H1 (cell line): ENCODE measurements at regions not wholly inside any gene's neighbourhood (a gene's known extent, or its start where the extent isn't known, plus 50 kb on each side); places are given as distances from the start of the nearest gene placed in this dataset.

Experiments used
- CTCF ChIA-PET: fragments of 300-600 bp; sonication (Branson Sonifier 250); formaldehyde crosslinking; loops from one replicate; lab custom pipeline; 2021; ENCODE audit not compliant: partially characterized antibody; lab: Charles Lee
- POLR2A ChIA-PET: fragments of 300-600 bp; sonication (Branson Sonifier 250); formaldehyde crosslinking; loops from one replicate; lab custom pipeline; 2021; ENCODE audit warnings: inconsistent platforms; ENCODE audit not compliant: partially characterized antibody; lab: Charles Lee
- DNase-seq, 2 experiments: peaks; one replicate each; pipeline versions ENCODE4 v3.0.0 to v3.0.0-alpha.2; 2010 to 2022; ENCODE audit warnings: low spot score in 2 of 2, low read depth in 1 of 2, mixed read lengths in 1 of 2
- FAIRE-seq: peaks from 2 replicates; lab custom pipeline; 2011; peaks lifted over from hg19 to GRCh38; lab: Jason Lieb, UNC
- H2AFZ ChIP-seq: 2 replicates; pipeline ENCODE4 v1.8.1; 2012; ENCODE audit warnings: low read length, inconsistent platforms
- H2AK5ac ChIP-seq: 2 replicates; pipeline ENCODE4 v1.6.1; 2013; ENCODE audit warnings: low read depth, low read length
- H2BK120ac ChIP-seq: replicated peaks from 2 replicates; pipeline ENCODE3; 2013; ENCODE audit warnings: low read depth, low read length, inconsistent platforms
- H2BK12ac ChIP-seq: 2 replicates; pipeline ENCODE4 v1.6.1; 2013; ENCODE audit warnings: low read depth, low read length
- H2BK15ac ChIP-seq: 2 replicates; pipeline ENCODE4 v1.6.1; 2013; ENCODE audit warnings: low read length
- H2BK20ac ChIP-seq: 2 replicates; pipeline ENCODE4 v1.6.1; 2013; ENCODE audit warnings: low read length
- H2BK5ac ChIP-seq: 2 replicates; pipeline ENCODE4 v1.6.1; 2013; ENCODE audit warnings: low read depth, low read length
- H3K14ac ChIP-seq: 2 replicates; pipeline ENCODE4 v1.6.1; 2013; ENCODE audit warnings: inconsistent platforms; ENCODE audit not compliant: insufficient read length
- H3K18ac ChIP-seq: 2 replicates; pipeline ENCODE4 v1.6.1; 2013; ENCODE audit warnings: low read length; ENCODE audit errors: extremely low read depth
- H3K23ac ChIP-seq: 2 replicates; pipeline ENCODE4 v1.6.1; 2013; ENCODE audit warnings: inconsistent platforms; ENCODE audit not compliant: insufficient read length
- H3K23me2 ChIP-seq: 2 replicates; pipeline ENCODE4 v1.6.1; 2013; ENCODE audit warnings: low read depth, low read length
- H3K27ac ChIP-seq: 2 replicates; pipeline ENCODE4 v1.6.1; 2011; ENCODE audit warnings: low read depth, low read length, inconsistent platforms
- H3K27me3 ChIP-seq, 4 experiments: replicated peaks in 1 of 4; 1 replicate in 1 of 4; 2 replicates in 3 of 4; pipeline versions ENCODE4 v1.6.1 to v1.8.1; 2011 to 2013; ENCODE audit warnings: low read length in 3 of 4, mild to moderate bottlenecking in 3 of 4, inconsistent platforms in 2 of 4, mixed read lengths in 2 of 4, moderate library complexity in 1 of 4; ENCODE audit not compliant: control insufficient read depth in 3 of 4, insufficient read depth in 3 of 4; ENCODE audit errors: extremely low read depth in 1 of 4
- H3K36me3 ChIP-seq, 4 experiments: 2 replicates each; pipeline versions ENCODE4 v1.6.1 to v1.8.1; 2011 to 2013; ENCODE audit warnings: mild to moderate bottlenecking in 4 of 4, low read length in 3 of 4, moderate library complexity in 2 of 4, control low read depth in 1 of 4, inconsistent platforms in 1 of 4; ENCODE audit not compliant: insufficient read depth in 4 of 4, control insufficient read depth in 2 of 4
- H3K4ac ChIP-seq: replicated peaks from 2 replicates; pipeline ENCODE3; 2013; ENCODE audit warnings: low read length, low read depth, mixed read lengths, inconsistent platforms; ENCODE audit not compliant: insufficient read length
- H3K4me1 ChIP-seq, 4 experiments: replicated peaks in 1 of 4; 1 replicate in 1 of 4; 2 replicates in 3 of 4; pipeline versions ENCODE4 v1.6.1 to v1.8.1; 2011 to 2013; ENCODE audit warnings: low read length in 3 of 4, inconsistent platforms in 2 of 4, mixed read lengths in 1 of 4; ENCODE audit not compliant: insufficient read depth in 4 of 4, control insufficient read depth in 3 of 4
- H3K4me2 ChIP-seq, 2 experiments: 2 replicates each; pipeline versions ENCODE4 v1.6.1 to v1.8.1; 2011 to 2013; ENCODE audit warnings: low read depth in 2 of 2, low read length in 2 of 2, control low read depth in 1 of 2, inconsistent platforms in 1 of 2, mild to moderate bottlenecking in 1 of 2; ENCODE audit not compliant: insufficient read depth in 1 of 2
- H3K4me3 ChIP-seq, 4 experiments: fragments of 200-600, 300-600 bp in 1 of 4; sonication (generic), shearing (Covaris generic), sonication (Bioruptor Twin) in 1 of 4; 2 replicates each; pipeline versions ENCODE4 v1.5.1 to v1.8.1; 2011 to 2016; ENCODE audit warnings: low read length in 4 of 4, low read depth in 3 of 4, control low read depth in 2 of 4, inconsistent platforms in 2 of 4, mild to moderate bottlenecking in 2 of 4, mixed read lengths in 1 of 4, moderate library complexity in 1 of 4; ENCODE audit not compliant: insufficient read depth in 2 of 4; ENCODE audit errors: extremely low read depth in 1 of 4
- H3K56ac ChIP-seq: replicated peaks from 2 replicates; pipeline ENCODE3; 2013; ENCODE audit warnings: low read depth, mild to moderate bottlenecking, mixed read lengths, low read length, inconsistent platforms; ENCODE audit not compliant: insufficient read length
- H3K79me1 ChIP-seq: 2 replicates; pipeline ENCODE4 v1.6.1; 2013; ENCODE audit warnings: low read depth, low read length, control low read depth
- H3K79me2 ChIP-seq, 2 experiments: 2 replicates each; pipeline versions ENCODE4 v1.6.1 to v1.8.1; 2012 to 2013; ENCODE audit warnings: low read length in 2 of 2, mild to moderate bottlenecking in 2 of 2, inconsistent platforms in 1 of 2; ENCODE audit not compliant: insufficient read depth in 2 of 2, control insufficient read depth in 1 of 2
- H3K9ac ChIP-seq, 4 experiments: replicated peaks in 1 of 4; 1 replicate in 1 of 4; 2 replicates in 3 of 4; pipeline versions ENCODE4 v1.6.1 to v1.8.1; 2011 to 2013; ENCODE audit warnings: low read depth in 3 of 4, low read length in 3 of 4, control low read depth in 2 of 4, mild to moderate bottlenecking in 2 of 4, moderate library complexity in 2 of 4, inconsistent platforms in 1 of 4; ENCODE audit errors: extremely low read depth in 1 of 4
- H3K9me3 ChIP-seq, 2 experiments: 2 replicates each; pipeline versions ENCODE4 v1.6.1 to v1.8.1; 2012 to 2013; ENCODE audit warnings: mild to moderate bottlenecking in 2 of 2, moderate library complexity in 2 of 2, control low read depth in 1 of 2, inconsistent platforms in 1 of 2, low read depth in 1 of 2, low read length in 1 of 2, mixed read lengths in 1 of 2; ENCODE audit not compliant: insufficient read depth in 2 of 2
- H4K20me1 ChIP-seq, 2 experiments: replicated peaks in 1 of 2; 2 replicates each; pipeline versions ENCODE3 to v1.8.1; 2011 to 2013; ENCODE audit warnings: inconsistent platforms in 2 of 2, low read length in 2 of 2, mild to moderate bottlenecking in 1 of 2; ENCODE audit not compliant: insufficient read depth in 2 of 2, control insufficient read depth in 1 of 2
- H4K5ac ChIP-seq: 2 replicates; pipeline ENCODE4 v1.6.1; 2013; ENCODE audit warnings: low read length, low read depth, mixed read lengths, inconsistent platforms; ENCODE audit not compliant: insufficient read length
- H4K8ac ChIP-seq: 2 replicates; pipeline ENCODE4 v1.8.0; 2013; ENCODE audit warnings: mild to moderate bottlenecking, moderate library complexity, low read length, inconsistent platforms; ENCODE audit not compliant: insufficient read depth; ENCODE audit errors: extremely low read depth
- H4K91ac ChIP-seq: replicated peaks from 2 replicates; pipeline ENCODE3; 2013; ENCODE audit warnings: low read length, mixed read lengths, inconsistent platforms; ENCODE audit not compliant: insufficient read length
- ASH2L ChIP-seq: fragments of 200-600, 300-600 bp; sonication (generic); IDR thresholded peaks from one replicate; pipeline ENCODE4 v1.7.1; 2017; ENCODE audit warnings: low read length
- BRCA1 ChIP-seq: IDR thresholded peaks from 2 replicates; pipeline ENCODE4 v1.6.1; 2012; ENCODE audit warnings: low read depth, low read length, improper control_type of control experiment
- E2F6 ChIP-seq: IDR thresholded peaks from 2 replicates; pipeline ENCODE4 v1.6.1; 2012; ENCODE audit warnings: inconsistent platforms
- EZH2 ChIP-seq: fragments of 200-600 bp; sonication (generic); IDR thresholded peaks from 2 replicates; pipeline ENCODE4 v1.7.1; 2012; ENCODE audit warnings: low read depth, mild to moderate bottlenecking, moderate library complexity, low read length, inconsistent platforms; ENCODE audit not compliant: severe bottlenecking
- GABPA ChIP-seq: IDR thresholded peaks from 2 replicates; pipeline ENCODE4 v1.6.1; 2011; ENCODE audit warnings: mild to moderate bottlenecking, low read length, moderate library complexity, borderline replicate concordance; ENCODE audit not compliant: insufficient read depth
- NRF1 ChIP-seq: IDR thresholded peaks from 2 replicates; pipeline ENCODE4 v1.6.1; 2011; ENCODE audit warnings: mild to moderate bottlenecking, low read depth, low read length, improper control_type of control experiment
- POLR2A ChIP-seq, 2 experiments: IDR thresholded peaks; 1 replicate in 1 of 2; 2 replicates in 1 of 2; pipeline ENCODE4 v1.6.1; 2011; ENCODE audit warnings: low read depth in 2 of 2, low read length in 2 of 2, mild to moderate bottlenecking in 2 of 2; ENCODE audit errors: control extremely low read depth in 1 of 2
- SAP30 ChIP-seq: fragments of 300-600 bp; sonication (generic); IDR thresholded peaks from 2 replicates; pipeline ENCODE4 v1.7.1; 2012; ENCODE audit warnings: low read length, moderate library complexity, mild to moderate bottlenecking, inconsistent platforms; ENCODE audit not compliant: insufficient read depth, insufficient replicate concordance
- SIN3A ChIP-seq, 2 experiments: IDR thresholded peaks in 1 of 2; conservative IDR thresholded peaks in 1 of 2; 2 replicates each; pipeline ENCODE4 v1.6.1; 2011 to 2012; ENCODE audit warnings: low read length in 2 of 2, improper control_type of control experiment in 1 of 2, low read depth in 1 of 2, mild to moderate bottlenecking in 1 of 2
- SIRT6 ChIP-seq: IDR thresholded peaks from one replicate; pipeline ENCODE4 v1.7.1; 2012; ENCODE audit warnings: low read length, inconsistent platforms
- SIX5 ChIP-seq: IDR thresholded peaks from 2 replicates; pipeline ENCODE4 v1.6.1; 2011; ENCODE audit warnings: mild to moderate bottlenecking, low read depth, low read length
- SP4 ChIP-seq: IDR thresholded peaks from 2 replicates; pipeline ENCODE4 v1.6.1; 2012; ENCODE audit warnings: low read length, inconsistent platforms
- ZNF274 ChIP-seq: IDR thresholded peaks from 2 replicates; pipeline ENCODE4 v1.7.0; 2012; ENCODE audit warnings: low read length, borderline replicate concordance; ENCODE audit errors: extremely low read depth
- WGBS, 2 experiments: shearing (Covaris generic) in 1 of 2; methylation state at CpG; one replicate each; pipeline versions ENCODE4 v1.1.6 to v1.1.7; 2013 to 2015; ENCODE audit warnings: low lambda C conversion rate in 2 of 2, mixed read lengths in 2 of 2, inconsistent platforms in 1 of 2, low coverage in 1 of 2, missing lambda C conversion rate in 1 of 2; ENCODE audit not compliant: insufficient replicate concordance in 2 of 2, insufficient coverage in 1 of 2, insufficient read length in 1 of 2; ENCODE audit errors: extremely low coverage in 1 of 2, missing lambda C conversion rate in 1 of 2; 5-methylcytosine and 5-hydroxymethylcytosine counted together

GRCh38 chr13:85537601-85538000 is 261.6 kb downstream of the SLITRK6 start:
- Histone ChIP-seq H2BK12ac (no peak overlapping the region), H4K20me1 (no peaks in the 10 kb centered on the region), H4K8ac (no peak overlapping the region), H3K27me3 (no peaks in the 10 kb centered on the region), H3K36me3 (no peaks in the 10 kb centered on the region), H3K79me1 (no peaks in the 10 kb centered on the region), H2BK20ac (no peak overlapping the region), H3K79me2 (no peaks in the 10 kb centered on the region), H3K4me3 (no peak overlapping the region), H2AK5ac (no peak overlapping the region), H3K56ac (no peak overlapping the region), H3K4ac (no peak overlapping the region), H2AFZ (no peak overlapping the region), H3K23me2 (no peaks in the 10 kb centered on the region), H2BK5ac (no peak overlapping the region), H3K18ac (no peak overlapping the region), H3K9ac (no peak overlapping the region), H3K9me3 (no peaks in the 10 kb centered on the region), H3K27ac (no peak overlapping the region), H3K4me2 (no peak overlapping the region), H3K14ac (no peak overlapping the region), H3K23ac (no peak overlapping the region), H2BK120ac (no peak overlapping the region), H2BK15ac (no peak overlapping the region), H3K4me1 (no peaks in the 10 kb centered on the region), H4K91ac (no peak overlapping the region), H4K5ac (no peak overlapping the region)
- no peak for DNase-seq
- WGBS, 2 experiments = 91% methylated on average over 2 of the region's 2 CpGs; no CpG with 5 or more reads in 1 of the 2 experiments
- POLR2A ChIA-PET = no interaction called here
- CTCF ChIA-PET = no interaction called here
- no peak for FAIRE-seq
- TF ChIP-seq SIX5 (no peak), ASH2L (no peak), NRF1 (no peak), E2F6 (no peak), EZH2 (no peak), SIRT6 (no peak), ZNF274 (no peak), BRCA1 (no peak), SP4 (no peak), SIN3A (conservative IDR thresholded peaks at IDR 0.05 in 1 of 2, IDR thresholded peaks at IDR 0.05 in 1 of 2; ENCODE audit: low read depth in 1 of 2, low read length in 2 of 2) (no peak), GABPA (no peak), SAP30 (no peak), POLR2A (IDR thresholded peaks at IDR 0.05; ENCODE audit: control extremely low read depth in 1 of 2, low read depth in 2 of 2, low read length in 2 of 2) (no peak)
